Umbilical cord (tissue), 1 donor: ENCODE measurements at regions not wholly inside any gene's neighbourhood (a gene's known extent, or its start where the extent isn't known, plus 50 kb on each side); places are given as distances from the start of the nearest gene placed in this dataset.
"Not testable (repeated sequence)": the region's sequence is repeated elsewhere in the genome, so short reads cannot be mapped to it uniquely, and the experiment has no call there.

ENCODE experiments used
- DNase-seq: peaks from one replicate; pipeline ENCODE4 v3.0.0-alpha.2; 2015; ENCODE audit warnings: low spot score

DNA sequence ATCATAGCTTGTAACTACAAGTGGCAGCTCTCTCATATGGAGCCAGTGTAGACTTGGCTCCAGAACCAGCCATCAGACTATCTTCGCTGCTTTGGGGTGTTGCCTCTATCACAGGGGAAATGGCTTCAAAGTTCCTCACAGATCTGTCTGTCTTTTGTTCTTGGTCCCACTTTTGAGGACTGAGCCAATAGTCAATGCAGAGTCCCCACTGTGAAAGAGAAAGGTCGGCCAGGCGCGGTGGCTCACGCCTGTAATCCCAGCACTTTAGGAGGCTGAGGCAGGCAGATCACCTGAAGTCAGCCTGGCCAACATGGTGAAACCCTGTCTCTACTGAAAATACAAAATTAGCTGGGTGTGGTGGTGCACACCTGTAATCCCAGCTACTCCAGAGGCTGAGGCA, 86.9 kb upstream of the FZD7 start:
- not testable (repeated sequence) for DNase-seq

DNA sequence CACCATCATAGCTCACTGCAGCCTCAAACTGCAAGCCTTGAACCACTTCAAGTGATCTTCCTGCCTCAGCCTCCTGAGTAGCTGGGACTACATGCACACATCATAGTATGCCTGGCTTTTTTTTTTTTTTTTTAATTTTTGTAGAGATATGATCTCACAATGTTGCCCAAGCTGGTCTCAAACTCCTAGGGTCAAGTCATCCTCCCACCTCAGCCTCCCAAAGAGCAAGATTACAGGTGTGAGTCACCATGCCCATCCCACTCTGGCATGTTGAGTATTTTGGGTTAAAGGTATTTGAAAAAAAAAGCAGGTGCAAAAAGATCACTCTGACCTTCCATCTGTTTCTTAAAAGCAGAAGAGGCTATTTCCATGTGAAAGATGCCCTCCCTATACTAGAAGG, 86.4 kb upstream of the FZD7 start:
- DNase-seq = no peak

DNA sequence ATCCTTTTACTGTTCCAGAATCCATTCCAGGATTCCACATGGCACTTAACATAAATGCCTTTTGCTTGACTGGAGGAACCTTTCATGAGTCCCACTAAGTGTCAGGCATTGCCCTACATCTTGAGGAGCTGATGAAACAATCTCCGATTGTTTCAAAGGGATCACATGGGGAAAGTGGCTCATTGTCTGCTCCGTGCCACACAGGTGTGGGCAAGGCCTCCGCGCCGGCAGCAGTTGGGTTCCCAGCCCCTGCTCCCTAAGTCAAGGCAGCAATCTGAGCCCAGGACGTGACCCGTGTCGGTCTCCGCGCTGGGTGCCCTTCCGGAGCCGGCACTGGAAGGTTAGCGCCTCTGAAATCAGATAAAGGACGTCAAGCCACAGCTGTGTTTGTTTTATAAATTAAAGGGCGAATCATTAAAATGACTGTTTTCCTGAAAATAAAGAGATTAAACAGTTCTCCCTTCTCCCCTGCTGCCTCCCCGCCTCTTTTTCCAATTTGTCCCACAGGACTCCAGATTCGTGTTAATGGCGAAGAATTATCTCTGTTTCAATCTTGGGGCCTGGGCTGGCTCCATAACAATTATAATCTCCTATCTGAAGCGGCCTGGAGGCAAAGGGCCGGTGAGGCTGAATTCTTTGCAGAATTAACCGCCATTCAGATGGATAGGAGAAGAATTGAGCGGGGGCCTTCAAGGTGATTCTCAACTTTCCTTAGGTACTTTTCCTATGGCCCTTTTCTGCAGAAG, 84.3 kb upstream of the FZD7 start:
- DNase-seq = no peak

DNA sequence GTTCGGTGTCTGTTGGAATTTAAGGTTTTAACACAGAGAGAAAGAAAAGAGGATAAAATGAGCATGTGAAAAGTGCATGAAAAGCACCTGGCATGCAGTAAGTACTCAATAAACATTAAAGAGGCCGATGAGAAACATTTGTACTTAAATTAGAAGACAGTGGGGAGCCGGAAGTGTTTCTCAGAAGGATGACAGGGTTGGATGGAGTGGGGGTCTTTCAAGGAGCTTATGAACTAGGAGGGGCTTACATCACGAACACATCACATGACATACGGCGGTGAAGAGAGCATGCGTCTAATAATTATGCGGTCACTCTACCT, 83.8 kb upstream of the FZD7 start:
- DNase-seq = no peak

DNA sequence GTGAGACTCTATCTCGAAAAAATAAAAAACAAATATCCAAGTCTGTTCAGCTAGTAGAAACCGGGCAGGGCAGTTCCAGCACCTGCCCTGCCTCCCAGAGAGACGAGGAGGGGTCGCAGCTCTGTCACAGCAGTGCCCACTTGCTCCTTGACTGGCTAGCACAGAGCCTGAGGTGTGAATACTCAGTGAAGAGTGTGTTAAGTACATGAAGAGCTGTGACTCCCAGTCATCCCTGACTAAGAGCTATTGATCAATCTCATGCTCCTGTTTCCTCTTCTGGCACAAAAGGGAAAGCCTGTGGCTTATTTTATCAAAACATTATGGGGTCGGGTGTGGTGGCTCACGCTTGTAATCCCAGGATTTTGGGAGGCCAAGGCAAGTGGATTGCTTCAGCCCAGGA, 83.0 kb upstream of the FZD7 start:
- no peak for DNase-seq

DNA sequence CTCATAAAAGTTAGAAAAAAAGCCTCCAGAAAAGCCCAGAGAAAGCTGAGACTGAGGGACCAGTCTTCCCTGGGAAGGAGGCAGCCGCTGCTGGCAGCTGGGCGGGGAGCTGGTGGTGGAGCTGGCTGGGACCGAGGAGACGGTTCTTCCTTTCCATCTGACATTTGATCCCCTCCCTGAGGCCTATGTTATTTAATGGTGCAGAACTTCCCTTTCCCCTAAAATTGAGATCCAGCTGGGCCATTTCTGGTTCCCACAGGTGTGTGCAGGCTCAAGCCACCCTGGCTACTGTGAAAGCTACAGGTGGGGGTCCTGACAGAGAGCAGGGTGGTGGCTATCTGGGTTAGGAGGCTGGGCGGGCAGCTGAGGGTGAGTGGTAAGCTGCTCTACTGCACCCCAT, 81.5 kb upstream of the FZD7 start:
- peak; percentile 69 for DNase-seq

DNA sequence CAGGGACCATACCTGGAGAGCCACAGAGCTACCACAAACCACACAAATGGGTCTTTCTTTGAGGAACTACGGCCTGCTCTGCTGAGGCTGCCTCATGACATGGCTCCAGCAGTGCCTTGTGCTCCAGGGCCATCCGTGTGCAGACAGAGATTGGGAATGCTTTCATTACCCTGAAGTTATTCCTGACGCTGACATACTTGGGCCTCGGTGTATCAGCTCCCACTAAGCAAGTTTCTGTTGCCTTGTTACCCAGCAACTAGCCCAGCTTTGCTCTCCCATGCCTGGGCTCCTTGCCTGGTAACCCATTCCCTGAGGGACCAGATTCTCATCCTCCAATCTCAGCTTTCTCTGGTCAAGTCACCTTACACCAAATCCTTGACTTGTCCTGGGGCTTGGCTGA, 80.3 kb upstream of the FZD7 start:
- no peak for DNase-seq

DNA sequence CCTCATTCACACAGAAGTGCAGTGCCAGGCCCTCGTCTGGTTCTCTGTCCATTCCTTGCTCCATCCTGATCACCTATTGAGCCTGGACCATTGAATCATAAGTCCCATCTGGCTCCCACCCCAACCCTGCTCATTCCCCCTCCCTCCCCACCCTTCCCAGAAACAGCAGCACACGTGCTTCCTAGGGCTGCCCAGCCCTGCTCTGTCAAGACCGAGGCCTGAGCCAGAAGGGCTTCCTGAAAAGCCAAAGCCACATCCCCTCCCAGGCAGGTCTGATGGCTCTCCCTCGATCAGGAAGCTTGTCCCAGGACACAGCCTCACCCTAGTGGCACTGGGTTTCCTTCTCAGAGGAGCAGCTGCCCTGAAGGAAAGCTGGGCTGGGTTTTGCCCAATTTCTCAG, 79.8 kb upstream of the FZD7 start:
- no peak for DNase-seq

DNA sequence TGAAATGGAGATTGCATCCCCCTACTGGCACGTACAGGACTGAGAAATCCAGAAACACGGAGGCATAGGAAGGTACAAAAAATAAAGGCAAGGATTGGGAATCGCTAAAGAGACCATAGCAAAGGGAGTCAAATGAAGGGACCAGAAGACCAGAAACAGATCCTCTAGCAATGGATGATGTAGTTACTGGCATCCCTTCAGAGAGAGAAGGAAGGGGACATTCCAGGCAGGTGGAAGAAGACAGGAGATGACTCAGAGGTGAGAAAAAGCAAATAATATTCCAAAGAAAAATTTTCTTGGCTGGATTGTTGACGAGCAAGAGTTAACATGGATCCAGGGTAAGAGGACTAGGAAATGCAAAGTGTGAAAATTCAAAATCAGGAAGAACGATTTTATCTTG, 78.4 kb upstream of the FZD7 start:
- no peak for DNase-seq

DNA sequence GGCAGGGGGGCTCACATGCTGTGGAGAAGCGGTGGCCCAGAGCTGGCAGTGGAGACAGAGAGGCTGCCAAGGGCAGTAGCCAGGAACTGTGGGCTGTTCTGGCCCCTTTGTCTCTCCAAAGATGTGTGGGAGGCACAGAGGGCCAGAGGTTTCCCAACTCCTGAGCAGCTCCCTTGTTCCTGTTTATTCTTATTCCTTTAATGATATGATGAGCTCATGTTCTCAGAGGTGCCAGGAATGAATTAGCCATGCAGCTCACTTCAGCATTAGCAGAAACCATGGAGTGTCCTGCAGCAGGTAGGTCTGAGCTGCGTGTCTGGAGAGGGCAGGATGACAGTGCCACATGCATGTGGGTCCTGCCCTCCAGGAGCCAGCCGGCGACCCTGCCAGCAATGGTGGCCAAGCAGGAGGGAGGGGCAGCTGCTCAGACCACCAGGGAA, 77.9 kb upstream of the FZD7 start:
- DNase-seq = no peak

DNA sequence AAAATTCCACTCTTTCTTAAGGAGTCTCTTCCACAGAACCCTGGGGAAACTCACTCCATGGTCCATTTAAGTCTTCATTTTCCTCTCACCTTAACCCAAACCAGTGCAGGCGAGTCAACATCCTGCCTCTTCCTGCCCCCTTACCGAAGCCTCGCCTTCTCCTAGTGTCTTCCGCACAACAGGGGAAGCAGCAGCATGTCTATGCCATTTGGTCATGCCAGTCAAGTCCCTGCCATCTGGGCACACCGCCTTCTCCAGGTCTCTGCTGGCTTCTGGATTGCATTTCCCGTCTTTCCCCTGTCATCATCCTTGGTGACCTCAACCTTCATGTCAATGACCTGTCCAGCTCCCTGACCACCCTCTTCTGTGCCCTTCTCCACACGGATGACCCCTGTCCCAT, 77.3 kb upstream of the FZD7 start:
- no peak for DNase-seq

DNA sequence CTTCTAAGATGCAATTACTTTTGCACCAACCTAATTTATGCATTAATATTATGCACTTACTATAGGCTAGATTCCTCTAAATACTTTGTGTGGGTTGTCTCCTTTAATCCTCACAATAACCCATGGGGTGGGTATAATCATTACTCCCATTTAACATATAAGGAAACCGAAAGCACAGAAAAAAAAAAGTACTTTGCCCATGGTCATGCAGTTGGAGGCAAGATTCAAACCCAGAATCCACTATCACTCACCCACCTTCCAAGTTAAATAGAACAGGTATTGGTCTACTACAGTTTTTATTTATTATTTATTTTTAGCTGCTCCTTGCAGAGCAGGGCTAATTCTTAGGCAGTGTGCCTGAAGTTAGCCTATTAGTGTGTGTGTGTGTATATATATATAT, 76.6 kb upstream of the FZD7 start:
- DNase-seq = no peak

DNA sequence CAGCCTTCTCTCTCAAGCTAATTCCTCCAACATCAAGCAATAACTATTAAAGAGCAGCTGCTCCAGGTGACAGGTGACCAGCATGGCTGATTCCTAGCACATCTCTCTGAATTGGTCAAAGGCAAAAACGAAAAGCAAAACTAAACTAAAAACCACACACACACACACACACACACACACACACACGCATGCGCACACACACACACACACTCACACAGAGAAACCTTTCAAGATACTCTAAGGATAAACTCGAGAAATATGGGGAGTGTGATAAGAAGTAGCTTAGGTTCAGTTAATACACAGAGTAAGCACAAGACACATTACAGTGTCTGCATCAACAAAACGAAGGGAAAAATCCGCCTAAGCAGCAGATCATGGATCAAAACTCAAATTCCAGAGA, 74.5 kb upstream of the FZD7 start:
- DNase-seq = no peak

DNA sequence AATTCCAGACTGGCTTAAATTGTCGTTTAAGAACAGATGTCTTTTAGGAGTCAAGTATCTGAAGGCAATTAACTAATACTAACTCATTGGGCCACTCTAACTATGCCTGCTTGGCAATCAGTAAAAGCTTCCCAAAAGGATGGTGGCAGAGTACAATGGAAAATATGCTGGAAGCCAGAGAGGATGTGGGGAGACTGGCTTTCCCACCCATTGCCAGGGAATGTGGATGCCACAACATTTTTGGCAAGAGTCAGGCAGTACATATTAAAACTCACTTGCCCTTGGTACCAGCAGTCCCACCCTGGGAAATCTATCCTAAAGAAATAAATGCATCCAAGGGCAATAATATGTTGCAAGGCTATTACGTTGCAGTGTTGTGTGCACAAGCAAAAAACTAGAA, 74.0 kb upstream of the FZD7 start:
- DNase-seq = no peak

DNA sequence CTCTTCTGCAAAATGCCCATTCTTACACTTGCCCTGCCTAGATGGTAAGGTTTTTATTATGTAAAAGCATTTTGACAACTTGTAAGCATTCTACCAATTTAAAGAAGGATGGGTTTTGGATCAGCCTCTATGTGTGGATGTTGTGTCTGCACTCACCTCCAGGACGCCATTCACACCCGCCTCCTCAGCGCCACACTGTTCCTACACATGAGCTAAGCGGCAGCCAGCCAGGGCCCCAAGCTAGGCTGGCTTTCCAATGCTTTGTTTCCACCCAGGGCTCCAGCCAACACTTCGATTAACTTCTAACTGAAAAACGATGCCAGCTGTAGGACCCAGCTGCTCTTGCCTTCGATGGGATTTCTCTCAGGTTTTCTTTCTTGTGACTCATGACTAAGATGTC, 73.3 kb upstream of the FZD7 start:
- no peak for DNase-seq

DNA sequence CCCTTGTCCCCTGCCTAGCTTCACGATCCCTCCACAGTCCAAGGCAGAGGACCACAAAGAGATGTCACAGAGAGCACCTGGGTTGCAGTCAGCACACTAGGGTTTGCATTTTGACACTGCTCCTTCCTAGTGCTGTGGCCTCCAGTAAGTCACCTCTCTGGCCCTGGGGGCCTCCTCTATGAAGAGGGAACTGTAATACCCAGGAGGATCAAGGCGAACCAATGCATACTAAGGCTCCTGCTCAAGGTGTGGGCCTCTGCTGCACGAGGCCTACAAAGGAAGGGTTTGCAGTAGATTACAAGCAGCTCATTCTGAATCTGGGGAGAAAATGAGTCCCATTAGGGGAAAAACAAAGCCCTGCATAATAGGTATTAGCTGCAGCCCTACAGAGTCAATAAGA, 72.3 kb upstream of the FZD7 start:
- no peak for DNase-seq

DNA sequence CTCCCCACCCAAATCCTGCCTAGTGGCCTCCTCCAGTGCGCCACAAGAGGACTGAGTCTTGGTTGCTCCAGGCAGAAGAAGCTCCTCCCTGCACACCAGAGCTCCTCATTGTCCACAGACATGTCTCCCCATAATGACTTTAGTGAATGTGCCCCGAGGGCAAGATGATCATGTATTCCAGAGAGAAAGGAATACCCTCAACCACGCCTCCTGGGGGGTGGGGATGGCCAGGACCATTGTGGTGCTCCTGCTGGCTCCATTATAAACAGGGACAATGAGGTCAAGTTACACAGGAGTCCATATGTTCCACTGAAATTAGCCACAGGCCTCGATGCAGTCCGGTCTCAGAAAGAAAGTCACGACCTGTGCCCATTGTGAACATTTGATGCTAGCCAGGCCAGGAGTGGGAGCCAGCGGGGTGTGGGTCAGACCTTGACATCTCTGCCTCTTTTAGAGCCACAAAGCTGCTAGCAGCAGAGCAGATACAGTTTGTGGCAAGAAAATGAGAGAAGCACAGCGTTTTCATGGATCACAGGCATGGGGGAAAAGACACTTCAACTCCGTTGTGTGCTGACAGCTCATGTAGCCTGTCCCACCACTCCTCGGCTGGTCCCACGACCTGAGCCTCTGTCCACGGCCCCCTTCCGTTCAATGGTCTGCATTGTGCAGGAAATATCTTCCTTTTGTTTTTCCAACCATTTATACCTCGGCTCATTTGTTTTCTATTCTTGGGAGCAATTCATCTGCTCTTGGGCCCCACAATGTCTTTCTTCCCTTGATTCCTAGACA, 70.7 kb upstream of the FZD7 start:
- no peak for DNase-seq

DNA sequence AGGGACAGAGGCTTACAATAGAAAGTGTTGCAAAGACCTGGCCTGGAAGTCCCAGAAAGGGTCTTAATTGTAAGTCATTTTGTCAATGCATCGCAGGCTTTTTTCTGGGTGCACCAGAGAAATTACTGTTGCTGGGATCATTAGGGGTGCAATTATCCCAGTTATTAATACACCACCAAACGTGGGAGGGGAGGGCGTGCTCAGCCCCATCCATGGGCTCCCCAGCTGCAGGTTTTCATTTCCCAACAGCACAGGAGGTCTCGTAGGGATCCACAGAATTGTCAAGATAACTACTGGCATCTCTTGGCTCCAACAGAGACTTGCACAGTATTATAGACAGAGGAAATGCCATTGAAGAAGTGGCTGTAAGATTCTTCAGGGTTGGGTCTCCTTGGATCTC, 69.6 kb upstream of the FZD7 start:
- no peak for DNase-seq

DNA sequence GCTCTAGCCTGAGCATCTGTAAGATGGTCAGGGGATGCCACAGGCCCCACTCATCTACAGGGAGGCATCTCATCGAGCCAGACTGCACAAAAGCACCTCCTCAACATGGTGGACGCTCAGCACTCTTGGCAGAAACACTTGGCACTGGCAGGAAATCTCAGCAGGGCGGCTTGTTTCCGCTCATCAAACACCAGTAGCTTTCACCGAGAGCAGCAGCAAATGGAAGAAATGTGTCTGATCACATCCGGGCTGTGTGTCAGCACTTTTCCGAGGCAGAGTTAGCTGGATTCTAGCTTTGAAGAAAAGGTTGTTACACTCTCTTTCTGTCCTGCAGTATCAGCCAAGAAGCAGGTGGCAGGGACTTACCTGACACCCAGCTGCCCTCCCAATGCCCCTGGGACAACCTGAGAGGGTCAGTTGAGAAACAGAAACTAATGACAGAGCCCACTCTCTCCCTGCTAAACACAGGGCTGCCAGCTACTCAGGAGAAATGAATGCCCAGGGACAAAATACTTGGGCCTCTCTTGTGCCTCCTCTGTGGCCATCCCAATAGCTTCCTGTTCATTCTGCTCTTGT, 68.9 kb upstream of the FZD7 start:
- no peak for DNase-seq

DNA sequence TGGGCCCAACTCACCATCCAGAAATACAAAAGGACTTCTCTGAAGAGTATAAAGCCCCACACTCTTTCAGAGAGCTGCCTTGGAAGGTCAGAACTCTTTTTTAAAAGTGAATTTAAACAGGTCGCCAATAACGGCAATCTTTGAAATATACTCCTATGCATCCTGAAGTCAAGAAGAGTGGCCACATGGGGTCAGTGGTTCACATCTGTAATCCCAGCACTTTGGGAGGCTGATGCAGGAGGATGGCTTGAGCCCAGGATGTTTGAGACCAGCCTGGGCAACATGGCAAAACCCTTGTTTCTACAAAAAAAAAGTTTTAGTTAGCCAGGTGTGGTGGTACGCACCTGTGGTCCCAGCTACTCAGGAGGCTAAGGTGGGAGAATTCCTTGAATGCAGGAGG, 68.1 kb upstream of the FZD7 start:
- no peak for DNase-seq

DNA sequence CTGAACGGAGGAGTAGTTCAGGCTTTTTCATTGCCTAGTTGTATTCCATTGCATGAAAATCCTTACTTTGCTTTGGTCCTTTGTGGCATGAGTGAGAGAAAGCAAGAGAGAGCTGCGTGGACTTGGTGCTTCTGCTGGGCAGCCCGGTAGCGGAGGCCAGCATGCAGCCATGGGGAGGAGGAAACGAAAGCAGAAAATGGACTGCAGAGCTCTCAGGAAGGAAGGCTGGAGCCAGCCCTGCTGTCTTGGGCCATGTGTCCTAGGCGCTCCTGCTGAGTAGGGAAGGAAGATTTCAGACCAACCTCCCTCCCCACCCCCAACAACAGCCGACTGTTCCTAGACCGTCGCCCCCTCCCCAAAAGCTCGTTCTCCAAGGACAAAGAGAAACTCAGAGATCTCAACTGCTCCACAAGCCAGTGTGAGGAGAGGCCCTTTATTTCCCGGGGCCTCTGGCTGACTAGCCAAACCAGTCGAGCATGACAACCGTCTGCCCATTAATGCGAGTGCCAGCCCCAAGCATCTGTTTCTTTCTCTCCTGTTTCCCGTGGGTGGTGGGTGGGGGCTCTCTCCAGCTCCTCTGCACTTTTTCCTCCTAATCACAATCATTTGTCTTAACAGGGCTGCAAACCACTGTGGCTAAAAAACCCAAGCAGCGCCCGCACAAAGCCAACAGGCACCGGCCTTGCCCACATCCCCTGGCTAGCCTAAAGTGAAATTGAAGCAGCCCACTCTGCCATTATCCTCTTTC, 66.8 kb upstream of the FZD7 start:
- peak; percentile 34 for DNase-seq

DNA sequence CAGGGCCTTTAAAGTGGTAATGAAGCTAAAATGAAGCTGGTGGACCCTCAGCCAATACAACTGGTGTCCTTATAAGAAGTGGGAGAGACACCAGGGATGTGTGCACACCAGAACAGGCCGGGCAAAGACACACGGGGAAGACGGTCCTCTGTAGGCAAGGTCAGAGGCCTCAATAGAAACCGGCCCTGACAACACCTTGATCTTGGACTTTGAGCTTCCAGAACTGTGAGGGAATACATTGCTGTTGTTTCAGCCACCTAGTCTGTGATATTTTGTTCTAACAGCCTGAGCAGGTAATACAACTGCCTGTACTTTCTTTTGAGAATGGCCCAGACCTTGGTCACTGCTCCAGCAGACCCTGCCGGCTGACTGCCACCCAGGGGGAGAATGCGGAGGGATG, 65.6 kb upstream of the FZD7 start:
- no peak for DNase-seq

DNA sequence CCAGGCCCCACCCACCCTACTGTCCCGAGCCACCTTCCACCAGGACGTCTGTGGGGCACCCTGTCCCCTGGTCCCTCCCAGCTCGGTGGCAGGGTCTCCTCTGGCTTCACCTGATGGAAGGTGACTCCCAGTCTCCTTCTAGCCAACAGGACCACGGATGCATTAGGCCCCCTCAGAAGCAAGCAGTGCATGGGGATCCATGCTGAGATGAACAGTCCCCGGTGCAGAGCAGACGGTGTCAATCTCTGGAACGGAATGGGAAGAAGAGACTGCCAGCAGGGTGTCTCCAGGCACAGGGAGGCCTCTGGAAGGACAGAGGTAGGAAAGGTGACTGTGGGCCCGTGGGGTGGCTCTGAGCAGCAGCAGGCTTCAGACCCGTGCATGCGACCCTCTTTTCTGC, 65.2 kb upstream of the FZD7 start:
- no peak for DNase-seq
